Tibial nerve (tissue), 4 donors: ENCODE measurements at regions not wholly inside any gene's neighbourhood (a gene's known extent, or its start where the extent isn't known, plus 50 kb on each side); places are given as distances from the start of the nearest gene placed in this dataset.

ENCODE experiments used
- DNase-seq, 2 donors: peaks; one replicate each; pipeline ENCODE4 v3.0.0-alpha.2; 2019; ENCODE audit warnings: low spot score in 2 of 2
- H3K27ac ChIP-seq, 4 donors: fragments of 200-600 bp; sonication (generic) in 3 of 4; one replicate each; pipeline ENCODE4 v1.5.1; 2017 to 2019; ENCODE audit warnings: mild to moderate bottlenecking in 1 of 4
- H3K27me3 ChIP-seq, 2 donors: fragments of 200-600 bp; sonication (generic) in 1 of 2; one replicate each; pipeline versions ENCODE4 v1.5.1 to v1.6.0; 2017 to 2019
- H3K36me3 ChIP-seq, 3 donors: fragments of 200-600 bp; sonication (generic); one replicate each; pipeline ENCODE4 v1.5.1; 2018 to 2019
- H3K4me1 ChIP-seq, 4 donors: fragments of 200-600 bp; sonication (generic) in 3 of 4; one replicate each; pipeline ENCODE4 v1.5.1; 2017 to 2019
- H3K4me3 ChIP-seq, 4 donors: fragments of 200-600 bp; sonication (generic) in 3 of 4; one replicate each; pipeline ENCODE4 v1.5.1; 2017 to 2019; ENCODE audit warnings: mild to moderate bottlenecking in 1 of 4, moderate library complexity in 1 of 4
- H3K9me3 ChIP-seq, 4 donors: fragments of 200-600 bp; sonication (generic) in 3 of 4; one replicate each; pipeline ENCODE4 v1.5.1; 2017 to 2019
- EP300 ChIP-seq, 2 donors: sonication (generic); formaldehyde crosslinking; IDR thresholded peaks; one replicate each; pipeline ENCODE4 v1.6.1; 2017; ENCODE audit warnings: antibody characterized with exemption in 2 of 2, mild to moderate bottlenecking in 1 of 2
- POLR2A ChIP-seq, 2 donors: fragments of 450-650 bp; IDR thresholded peaks; one replicate each; pipeline ENCODE4 v1.6.1; 2017; ENCODE audit warnings: antibody characterized with exemption in 2 of 2, mild to moderate bottlenecking in 2 of 2, moderate library complexity in 2 of 2
- WGBS, 2 donors: methylation state at CpG; one replicate each; pipeline ENCODE4 v1.1.5; 2018; 5-methylcytosine and 5-hydroxymethylcytosine counted together
- TF ChIP-seq, protein P1 (sequence below), 5 experiments: fragments of 200-600 bp in 3 of 5; fragments of 450-650 bp in 2 of 5; sonication (generic) in 3 of 5; IDR thresholded peaks; one replicate each; pipeline ENCODE4 v1.5.1; 2016 to 2019; ENCODE audit warnings: antibody characterized with exemption in 5 of 5, mild to moderate bottlenecking in 3 of 5, moderate library complexity in 2 of 5

DNA sequence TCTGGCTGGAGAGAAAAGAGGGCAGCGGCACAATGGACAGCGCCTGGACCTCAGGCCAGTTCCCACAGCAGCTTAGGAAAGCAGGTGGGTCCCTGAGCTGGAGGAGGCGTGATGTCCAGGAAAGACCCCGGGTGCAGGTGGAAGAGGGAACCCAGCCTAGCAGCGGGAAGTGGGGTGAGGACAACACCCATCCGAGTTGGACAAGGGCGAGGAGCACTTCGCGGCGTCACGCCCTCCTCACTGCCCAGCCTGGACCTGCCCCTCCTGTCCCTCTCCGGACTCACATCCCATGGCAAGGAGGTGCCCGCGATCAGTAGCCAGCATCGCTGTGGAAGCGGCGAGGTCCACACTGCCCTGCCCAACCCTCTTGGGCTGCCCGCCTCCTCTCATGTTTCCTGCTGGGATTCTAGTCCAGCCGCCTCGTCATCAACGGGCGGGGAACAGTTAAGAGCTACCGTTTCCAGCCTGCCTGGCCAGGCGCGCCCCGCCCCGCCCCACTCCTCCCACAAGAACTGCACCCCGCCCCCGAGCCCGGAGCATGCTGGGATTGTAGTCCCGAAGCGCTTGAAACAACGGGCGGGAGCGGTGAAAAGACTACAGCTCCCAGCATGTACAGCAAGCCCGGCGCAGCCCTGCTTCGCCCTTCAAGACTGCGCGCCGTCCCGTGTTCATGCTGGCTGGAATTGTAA, 930.6 kb upstream of the ZNF722 start:
- Histone ChIP-seq H3K27me3 (no peaks in the 10 kb centered on the region), H3K27ac (no peak overlapping the region), H3K9me3 (peaks cover 0 to 49% (median 0%) of the 10 kb centered on the region in 4 donors), H3K36me3 (no peaks in the 10 kb centered on the region), H3K4me1 (no peaks in the 10 kb centered on the region), H3K4me3 (no peak overlapping the region)
- TF ChIP-seq, protein P1, sequence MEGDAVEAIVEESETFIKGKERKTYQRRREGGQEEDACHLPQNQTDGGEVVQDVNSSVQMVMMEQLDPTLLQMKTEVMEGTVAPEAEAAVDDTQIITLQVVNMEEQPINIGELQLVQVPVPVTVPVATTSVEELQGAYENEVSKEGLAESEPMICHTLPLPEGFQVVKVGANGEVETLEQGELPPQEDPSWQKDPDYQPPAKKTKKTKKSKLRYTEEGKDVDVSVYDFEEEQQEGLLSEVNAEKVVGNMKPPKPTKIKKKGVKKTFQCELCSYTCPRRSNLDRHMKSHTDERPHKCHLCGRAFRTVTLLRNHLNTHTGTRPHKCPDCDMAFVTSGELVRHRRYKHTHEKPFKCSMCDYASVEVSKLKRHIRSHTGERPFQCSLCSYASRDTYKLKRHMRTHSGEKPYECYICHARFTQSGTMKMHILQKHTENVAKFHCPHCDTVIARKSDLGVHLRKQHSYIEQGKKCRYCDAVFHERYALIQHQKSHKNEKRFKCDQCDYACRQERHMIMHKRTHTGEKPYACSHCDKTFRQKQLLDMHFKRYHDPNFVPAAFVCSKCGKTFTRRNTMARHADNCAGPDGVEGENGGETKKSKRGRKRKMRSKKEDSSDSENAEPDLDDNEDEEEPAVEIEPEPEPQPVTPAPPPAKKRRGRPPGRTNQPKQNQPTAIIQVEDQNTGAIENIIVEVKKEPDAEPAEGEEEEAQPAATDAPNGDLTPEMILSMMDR (IDR thresholded peaks at IDR 0.05), result no peak
- TF ChIP-seq EP300 (IDR thresholded peaks at IDR 0.05) (no peak), POLR2A (IDR thresholded peaks at IDR 0.05) (no peak)
- 49 to 55% methylated on average over 36 to 42 of the region's 42 CpGs for WGBS, 2 donors
- no peak for DNase-seq

GRCh38 chr7:63070696-63071095, 928.0 kb upstream of the ZNF722 start:
- WGBS, 2 donors, result 53 to 58% methylated on average over 6 of the region's 6 CpGs
- no peaks in the 10 kb centered on the region for H3K4me1 ChIP-seq
- no peak for DNase-seq
- H3K4me3 ChIP-seq, result no peak overlapping the region
- peaks cover 0 to 64% (median 0%) of the 10 kb centered on the region in 4 donors for H3K9me3 ChIP-seq
- H3K27me3 ChIP-seq, result no peaks in the 10 kb centered on the region
- H3K27ac ChIP-seq, result no peak overlapping the region
- H3K36me3 ChIP-seq, result no peaks in the 10 kb centered on the region
- TF ChIP-seq POLR2A (IDR thresholded peaks at IDR 0.05) (no peak), EP300 (IDR thresholded peaks at IDR 0.05) (no peak)
- TF ChIP-seq, protein P1 (IDR thresholded peaks at IDR 0.05), result no peak

DNA sequence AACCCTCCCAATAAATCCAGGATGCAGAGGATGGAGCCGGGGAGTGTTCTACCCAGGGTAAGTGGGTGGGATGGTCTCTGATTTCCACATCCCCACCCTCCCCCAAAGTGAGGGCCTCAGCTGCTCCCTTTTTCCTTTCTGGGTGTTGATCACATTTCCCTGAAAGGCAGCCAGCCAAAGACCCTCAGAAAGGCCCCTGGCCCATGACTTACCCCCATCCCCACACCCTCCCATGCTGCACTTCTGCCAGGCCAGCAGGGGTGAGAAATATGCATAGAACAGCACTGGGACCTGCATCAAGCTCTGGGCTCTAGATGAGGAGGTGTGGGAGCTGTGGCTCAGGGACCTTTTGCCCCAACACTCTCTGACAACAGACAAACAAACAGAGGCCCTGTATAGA, 927.3 kb upstream of the ZNF722 start:
- TF ChIP-seq POLR2A (IDR thresholded peaks at IDR 0.05), result no peak
- no peak for TF ChIP-seq EP300 (IDR thresholded peaks at IDR 0.05)
- TF ChIP-seq, protein P1 (IDR thresholded peaks at IDR 0.05), result no peak
- WGBS, 2 donors, result 0 to 39% methylated on average over 1 of the region's 1 CpG
- no peaks in the 10 kb centered on the region for H3K27me3 ChIP-seq

DNA sequence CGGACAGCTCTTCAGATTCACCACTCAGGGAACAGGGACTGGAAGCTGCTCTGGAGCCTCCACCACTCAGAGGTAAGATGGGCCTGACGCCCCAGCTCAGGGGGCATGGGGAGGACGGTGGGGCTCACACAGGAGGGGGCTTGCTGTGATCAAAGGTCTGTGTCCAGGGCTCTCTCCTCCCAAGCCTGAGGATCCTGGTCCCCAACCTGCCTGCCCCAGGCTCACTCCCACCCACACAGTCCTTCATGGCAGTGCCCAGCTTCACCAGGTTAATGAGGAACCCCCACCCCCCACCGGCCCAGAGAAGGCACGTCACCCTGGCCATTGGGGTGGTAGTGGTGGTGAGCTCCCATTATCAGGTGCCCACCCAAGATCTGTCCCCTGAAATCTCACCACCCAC, 926.7 kb upstream of the ZNF722 start:
- H3K36me3 ChIP-seq, result no peaks in the 10 kb centered on the region
- 22 to 53% methylated on average over 3 of the region's 5 CpGs for WGBS, 2 donors
- no peaks in the 10 kb centered on the region for H3K27me3 ChIP-seq
- H3K9me3 ChIP-seq, result peaks cover 0 to 63% (median 0%) of the 10 kb centered on the region in 4 donors
- TF ChIP-seq, protein P1 (IDR thresholded peaks at IDR 0.05), result no peak
- TF ChIP-seq POLR2A (IDR thresholded peaks at IDR 0.05), result no peak
- DNase-seq, result no peak
- no peak overlapping the region for H3K4me3 ChIP-seq
- no peaks in the 10 kb centered on the region for H3K4me1 ChIP-seq
- no peak overlapping the region for H3K27ac ChIP-seq

More for the DNA sequence above, 927.3 kb upstream of the ZNF722 start:
- Histone ChIP-seq H3K27ac (no peak overlapping the region), H3K9me3 (peaks cover 0 to 66% (median 0%) of the 10 kb centered on the region in 4 donors), H3K4me1 (no peaks in the 10 kb centered on the region), H3K36me3 (no peaks in the 10 kb centered on the region), H3K4me3 (no peak overlapping the region)
- no peak for DNase-seq

DNA sequence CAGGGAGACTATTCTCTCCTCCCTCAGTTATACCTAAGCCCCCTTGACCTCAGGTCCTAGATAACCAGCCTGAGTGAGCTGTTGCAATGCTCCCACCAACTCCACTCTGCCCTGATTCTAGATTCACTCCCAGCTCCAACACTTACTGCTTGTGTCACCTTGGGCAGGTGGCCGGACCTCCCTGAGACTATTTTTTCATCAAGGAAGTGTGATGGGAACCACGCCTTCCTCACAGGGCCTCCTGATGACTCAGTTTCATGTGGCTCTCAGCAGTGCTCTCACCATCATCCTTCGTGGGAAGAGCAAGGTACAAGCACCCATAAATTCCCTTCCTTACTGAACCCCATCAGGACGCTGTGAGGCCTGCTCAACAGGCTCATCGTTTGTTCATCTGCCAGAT, 925.8 kb upstream of the ZNF722 start:
- H3K9me3 ChIP-seq, result peaks cover 0 to 61% (median 0%) of the 10 kb centered on the region in 4 donors
- H3K4me1 ChIP-seq, result no peaks in the 10 kb centered on the region
- WGBS, 2 donors, result 49 to 52% methylated on average over 5 of the region's 5 CpGs
- TF ChIP-seq POLR2A (IDR thresholded peaks at IDR 0.05) (no peak), EP300 (IDR thresholded peaks at IDR 0.05) (no peak)
- TF ChIP-seq, protein P1 (IDR thresholded peaks at IDR 0.05), result no peak
- H3K4me3 ChIP-seq, result no peak overlapping the region
- no peaks in the 10 kb centered on the region for H3K36me3 ChIP-seq
- H3K27me3 ChIP-seq, result no peaks in the 10 kb centered on the region
- DNase-seq, result no peak
- H3K27ac ChIP-seq, result no peak overlapping the region
